ENCODE measurements at regions not wholly inside any gene's neighbourhood (a gene's known extent, or its start where the extent isn't known, plus 50 kb on each side); places are given as distances from the start of the nearest gene placed in this dataset.
"Not testable (repeated sequence)": the region's sequence is repeated elsewhere in the genome, so short reads cannot be mapped to it uniquely, and the experiment has no call there.

GRCh38 chr14:45976001-45976400 lies 675.6 kb downstream of the RPL10L start:
- DNase-seq (ENCODE audit: low spot score), result no peak

DNA sequence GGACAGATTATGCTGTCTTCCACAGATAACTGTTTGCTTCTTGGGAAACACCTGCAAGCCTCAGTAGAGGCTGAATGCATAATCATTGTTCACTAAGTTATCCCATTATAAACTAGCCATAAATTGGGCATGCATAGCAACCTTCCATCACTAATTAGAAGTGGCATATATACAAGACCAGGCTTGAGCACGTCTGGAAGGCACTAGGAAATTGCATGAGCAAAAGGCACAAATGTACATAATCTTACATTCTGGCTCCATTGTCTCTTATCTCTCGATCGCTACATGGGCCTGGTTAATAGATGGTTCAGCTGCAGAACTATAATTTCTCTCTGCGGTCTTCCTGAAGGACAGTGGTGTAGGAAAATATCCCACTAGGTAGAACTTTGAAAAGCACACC lies 679.2 kb downstream of the RPL10L start:
- no peak for DNase-seq (ENCODE audit: low spot score)

- no peak for DNase-seq (ENCODE audit: low spot score)
These were observed 681.0 kb downstream of the RPL10L start for GRCh38 chr14:45970621-45971020.

GRCh38 chr14:45968037-45968436 lies 683.5 kb downstream of the RPL10L start:
- DNase-seq (ENCODE audit: low spot score), result no peak

- no peak for DNase-seq (ENCODE audit: low spot score)
These were observed 696.5 kb upstream of the MIS18BP1 start for GRCh38 chr14:45949479-45949878.

DNA sequence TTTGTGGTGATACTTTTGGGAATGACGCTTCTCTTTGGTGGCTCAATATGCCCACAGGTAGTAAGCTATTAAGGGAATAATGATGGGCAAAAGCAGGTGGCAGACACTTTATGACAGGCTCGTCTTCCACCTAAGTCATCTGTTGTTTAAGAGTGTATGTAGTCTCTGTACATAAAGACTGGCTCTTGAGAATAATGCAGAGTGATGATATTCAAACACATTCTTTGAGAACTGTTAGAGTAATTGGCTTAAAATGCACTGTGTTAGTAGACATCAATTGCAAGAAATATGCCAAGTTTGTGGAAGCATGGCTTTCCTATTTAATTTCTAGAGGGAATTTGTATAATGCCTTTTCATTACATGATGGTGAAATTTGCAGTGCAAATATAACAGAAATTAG lies 694.8 kb upstream of the MIS18BP1 start:
- no peak for DNase-seq (ENCODE audit: low spot score)

DNA sequence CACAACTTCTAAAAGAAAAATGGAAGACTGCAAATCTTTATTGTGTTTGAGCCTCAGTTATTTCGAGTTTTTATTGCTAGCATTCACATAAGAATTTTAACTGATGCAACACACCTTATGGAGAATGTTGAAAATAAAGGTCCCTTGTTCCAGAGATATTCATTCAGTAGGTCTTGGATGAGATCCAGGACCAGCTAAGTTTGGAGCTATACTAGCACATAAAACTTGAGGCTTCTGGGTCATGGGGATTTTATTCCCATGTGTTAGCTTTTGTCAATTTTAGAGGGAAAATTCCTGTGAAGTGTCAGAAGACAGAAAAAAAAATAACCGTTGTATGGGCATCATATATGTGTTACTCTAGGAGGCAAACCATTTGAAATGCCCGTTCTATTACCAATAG lies 693.2 kb upstream of the MIS18BP1 start:
- no peak for DNase-seq (ENCODE audit: low spot score)

DNA sequence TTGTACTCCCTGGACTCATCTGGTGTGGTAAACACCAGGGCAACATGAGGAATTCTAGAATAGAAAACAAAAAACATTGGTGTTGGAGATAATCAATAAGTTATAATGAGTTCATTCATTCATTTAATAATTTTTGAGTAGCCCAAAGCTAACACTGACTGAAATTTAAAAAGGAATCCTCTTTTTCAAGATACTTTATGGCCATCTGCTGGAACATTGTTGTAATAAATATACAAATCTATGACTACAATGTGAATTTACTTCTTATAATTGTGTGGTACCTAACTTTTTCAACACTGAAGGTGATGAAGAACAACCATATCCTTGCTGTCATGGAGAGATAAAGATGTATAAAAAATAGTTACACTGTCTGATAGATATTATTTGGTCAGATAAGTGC lies 687.3 kb upstream of the MIS18BP1 start:
- DNase-seq (ENCODE audit: low spot score), result no peak

- DNase-seq (ENCODE audit: low spot score), result no peak
These were observed 686.6 kb upstream of the MIS18BP1 start for GRCh38 chr14:45939572-45939971.

- not testable (repeated sequence) for DNase-seq (ENCODE audit: low spot score)
These were observed 667.0 kb upstream of the MIS18BP1 start for GRCh38 chr14:45919995-45920394.

GRCh38 chr14:45916340-45916953 lies 663.4 kb upstream of the MIS18BP1 start:
- DNase-seq (ENCODE audit: low spot score), result no peak

GRCh38 chr14:45907782-45908181 lies 654.8 kb upstream of the MIS18BP1 start:
- DNase-seq (ENCODE audit: low spot score), result no peak

DNA sequence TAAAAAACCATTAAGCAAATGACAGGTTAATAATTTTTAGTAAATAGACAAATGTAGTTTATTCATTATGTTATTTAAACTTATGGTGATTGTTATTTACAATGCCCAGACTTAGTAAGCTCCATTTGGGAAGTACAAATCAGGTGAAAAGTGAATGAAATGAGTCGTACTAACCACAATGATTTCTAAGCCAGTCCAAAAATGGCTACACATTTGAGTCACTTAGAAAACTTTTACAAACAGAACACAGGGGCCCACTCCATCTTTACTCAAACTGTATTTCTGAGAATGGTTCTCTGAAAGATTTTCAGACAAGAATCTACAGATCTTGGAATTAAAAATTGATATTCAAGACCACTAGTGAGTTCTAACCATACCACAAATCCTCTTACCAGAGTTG lies 653.3 kb upstream of the MIS18BP1 start:
- no peak for DNase-seq (ENCODE audit: low spot score)

DNA sequence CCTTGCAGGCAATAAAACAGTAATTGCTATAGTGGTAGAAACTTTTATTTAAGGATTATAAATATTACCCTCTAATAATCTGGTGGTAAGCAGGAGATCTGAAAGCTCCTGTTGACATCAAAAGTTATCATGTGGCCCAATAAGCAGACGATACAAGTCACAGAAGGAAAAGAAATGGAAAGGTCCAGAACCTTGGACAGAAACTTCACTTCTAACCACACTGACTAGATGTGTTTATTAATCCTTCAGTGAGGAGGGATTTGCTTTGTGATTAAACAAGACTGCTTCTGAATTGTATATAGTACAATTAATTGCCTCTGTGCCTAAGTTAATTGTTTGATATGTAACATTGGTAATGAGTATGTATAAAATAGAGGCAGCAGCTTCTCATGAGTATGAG lies 652.7 kb upstream of the MIS18BP1 start:
- no peak for DNase-seq (ENCODE audit: low spot score)

- DNase-seq (ENCODE audit: low spot score), result no peak
These were observed 651.3 kb upstream of the MIS18BP1 start for GRCh38 chr14:45904314-45904713.

GRCh38 chr14:45902241-45902640 lies 649.2 kb upstream of the MIS18BP1 start:
- no peak for DNase-seq (ENCODE audit: low spot score)

- DNase-seq (ENCODE audit: low spot score), result no peak
These were observed 644.4 kb upstream of the MIS18BP1 start for GRCh38 chr14:45897439-45897838.

- DNase-seq (ENCODE audit: low spot score), result no peak
These were observed 640.1 kb upstream of the MIS18BP1 start for GRCh38 chr14:45893127-45893526.

GRCh38 chr14:45891417-45892080 lies 638.5 kb upstream of the MIS18BP1 start:
- DNase-seq (ENCODE audit: low spot score), result no peak

DNA sequence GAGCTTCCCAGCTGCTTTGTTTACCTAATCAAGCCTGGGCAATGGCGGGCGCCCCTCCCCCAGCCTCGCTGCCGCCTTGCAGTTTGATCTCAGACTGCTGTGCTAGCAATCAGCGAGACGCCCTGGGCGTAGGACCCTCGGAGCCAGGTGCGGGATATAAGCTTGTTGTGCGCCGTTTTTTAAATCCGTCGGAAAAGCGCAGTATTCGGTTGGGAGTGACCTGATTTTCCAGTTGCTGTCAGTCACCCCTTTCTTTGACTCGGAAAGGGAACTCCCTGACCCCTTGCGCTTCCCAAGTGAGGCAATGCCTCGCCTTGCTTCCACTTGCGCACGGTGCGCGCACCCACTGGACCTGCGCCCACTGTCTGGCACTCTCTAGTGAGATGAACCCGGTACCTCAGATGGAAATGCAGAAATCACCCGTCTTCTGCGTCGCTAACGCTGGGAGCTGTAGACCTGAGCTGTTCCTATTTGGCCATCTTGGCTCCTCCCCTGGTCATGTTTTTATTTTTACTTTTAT lies 635.8 kb upstream of the MIS18BP1 start:
- not testable (repeated sequence) for DNase-seq (ENCODE audit: low spot score)

GRCh38 chr14:45877981-45878380 lies 625.0 kb upstream of the MIS18BP1 start:
- DNase-seq (ENCODE audit: low spot score), result no peak

GRCh38 chr14:45868863-45869262 lies 615.9 kb upstream of the MIS18BP1 start:
- no peak for DNase-seq (ENCODE audit: low spot score)

- DNase-seq (ENCODE audit: low spot score), result no peak
These were observed 615.4 kb upstream of the MIS18BP1 start for GRCh38 chr14:45868377-45868776.

All from HuH-7 (cell line).